Thoracic aorta (tissue), 2 donors: ENCODE measurements at regions not wholly inside any gene's neighbourhood (a gene's known extent, or its start where the extent isn't known, plus 50 kb on each side); places are given as distances from the start of the nearest gene placed in this dataset.
A peak's percentile ranks its signal among the peaks of the same experiment; 100 is the strongest.

Source experiments
- ATAC-seq: fragments of 150-250 bp; one replicate; pipeline ENCODE4 v1.8.0; 2017; ENCODE audit warnings: low read depth; ENCODE audit not compliant: insufficient number of reproducible peaks, low FRiP score
- DNase-seq: peaks from one replicate; pipeline ENCODE4 v3.0.0-alpha.2; 2020; ENCODE audit warnings: low spot score
- H3K27ac ChIP-seq, 2 donors: fragments of 200-600 bp; sonication (generic); 1 replicate in 1 of 2; 2 replicates in 1 of 2; pipeline ENCODE4 v1.5.1; 2016; ENCODE audit warnings: mild to moderate bottlenecking in 2 of 2, moderate library complexity in 2 of 2
- H3K27me3 ChIP-seq: fragments of 200-600 bp; sonication (generic); replicated peaks from 2 replicates; pipeline ENCODE4 v1.6.0; 2016; ENCODE audit warnings: mild to moderate bottlenecking; ENCODE audit not compliant: insufficient read depth
- H3K36me3 ChIP-seq: fragments of 200-600 bp; sonication (generic); one replicate; pipeline ENCODE4 v1.5.1; 2016
- H3K4me1 ChIP-seq, 2 donors: fragments of 200-600 bp; sonication (generic); 1 replicate in 1 of 2; 2 replicates in 1 of 2; pipeline versions ENCODE4 v1.5.1 to v1.6.0; 2016; ENCODE audit warnings: low read depth in 2 of 2, mild to moderate bottlenecking in 1 of 2; ENCODE audit not compliant: control insufficient read depth in 1 of 2
- H3K4me3 ChIP-seq: fragments of 200-600 bp; sonication (generic); 2 replicates; pipeline ENCODE4 v1.5.1; 2016; ENCODE audit warnings: mild to moderate bottlenecking
- H3K9me3 ChIP-seq: fragments of 200-600 bp; sonication (generic); 2 replicates; pipeline ENCODE4 v1.5.1; 2016
- CTCF ChIP-seq: fragments of 200-600 bp; sonication (generic); IDR thresholded peaks from one replicate; pipeline ENCODE4 v1.5.1; 2019; ENCODE audit warnings: antibody characterized with exemption

DNA sequence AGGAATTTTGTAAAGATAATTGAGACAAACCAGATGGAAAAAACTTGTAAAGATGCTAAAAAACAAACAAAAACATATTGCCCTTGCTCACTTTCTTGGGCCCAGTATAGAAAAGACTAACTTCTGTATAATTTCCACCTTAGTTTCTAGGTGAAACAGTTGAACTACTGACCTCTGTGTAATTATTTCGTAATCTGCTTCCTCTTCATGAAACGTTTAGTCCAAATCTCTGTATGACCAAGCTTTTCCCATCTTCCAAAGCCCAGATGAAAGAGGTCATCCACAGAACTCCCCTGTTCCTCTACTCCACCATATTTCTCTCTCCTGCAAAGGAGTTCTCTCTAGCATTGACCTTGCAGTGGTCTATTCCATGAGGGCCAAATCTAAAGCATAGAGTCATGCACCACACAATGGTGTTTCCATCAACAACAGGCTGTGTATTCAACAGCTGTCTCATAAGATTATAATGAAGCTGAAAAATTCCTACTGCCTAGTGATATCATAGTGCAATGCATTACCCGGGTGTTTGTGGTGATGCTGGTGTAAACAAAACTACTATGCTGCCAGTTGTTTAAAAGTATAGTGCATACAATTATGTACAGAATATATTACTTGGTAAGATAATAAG lies 647.6 kb downstream of the TNS3 start:
- peaks cover 11 to 24% of the 10 kb centered on the region in 2 donors for H3K4me1 ChIP-seq
- H3K27me3 ChIP-seq, result no peaks in the 10 kb centered on the region
- no peak for TF ChIP-seq CTCF
- no peak overlapping the region for H3K27ac ChIP-seq
- no peaks in the 10 kb centered on the region for H3K36me3 ChIP-seq
- no peak for DNase-seq
- H3K4me3 ChIP-seq, result no peak overlapping the region
- no peaks in the 10 kb centered on the region for H3K9me3 ChIP-seq
- no peak for ATAC-seq

DNA sequence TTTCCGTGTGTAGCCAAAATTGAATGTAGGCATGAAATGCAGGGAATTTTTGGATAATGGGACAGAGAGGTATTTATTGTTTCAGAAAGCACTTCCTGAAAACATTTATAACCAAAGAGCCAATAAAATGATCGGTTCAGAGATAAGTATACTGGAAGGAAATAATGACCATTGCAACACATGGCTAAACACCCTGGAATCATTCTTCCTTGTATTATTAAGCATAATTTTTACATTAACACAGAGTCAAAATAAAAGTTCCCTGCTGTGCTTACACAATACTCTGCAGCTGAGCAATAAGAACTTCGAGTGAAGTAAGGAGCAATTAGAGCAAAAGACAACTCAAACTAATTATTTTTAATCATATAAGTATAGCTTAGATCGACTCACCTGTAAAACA lies 648.3 kb downstream of the TNS3 start:
- no peak for DNase-seq
- no peaks in the 10 kb centered on the region for H3K9me3 ChIP-seq
- peaks cover 11 to 24% of the 10 kb centered on the region in 2 donors for H3K4me1 ChIP-seq
- no peaks in the 10 kb centered on the region for H3K36me3 ChIP-seq
- no peak overlapping the region for H3K27ac ChIP-seq
- no peak for ATAC-seq
- no peaks in the 10 kb centered on the region for H3K27me3 ChIP-seq
- no peak for TF ChIP-seq CTCF
- no peak overlapping the region for H3K4me3 ChIP-seq

DNA sequence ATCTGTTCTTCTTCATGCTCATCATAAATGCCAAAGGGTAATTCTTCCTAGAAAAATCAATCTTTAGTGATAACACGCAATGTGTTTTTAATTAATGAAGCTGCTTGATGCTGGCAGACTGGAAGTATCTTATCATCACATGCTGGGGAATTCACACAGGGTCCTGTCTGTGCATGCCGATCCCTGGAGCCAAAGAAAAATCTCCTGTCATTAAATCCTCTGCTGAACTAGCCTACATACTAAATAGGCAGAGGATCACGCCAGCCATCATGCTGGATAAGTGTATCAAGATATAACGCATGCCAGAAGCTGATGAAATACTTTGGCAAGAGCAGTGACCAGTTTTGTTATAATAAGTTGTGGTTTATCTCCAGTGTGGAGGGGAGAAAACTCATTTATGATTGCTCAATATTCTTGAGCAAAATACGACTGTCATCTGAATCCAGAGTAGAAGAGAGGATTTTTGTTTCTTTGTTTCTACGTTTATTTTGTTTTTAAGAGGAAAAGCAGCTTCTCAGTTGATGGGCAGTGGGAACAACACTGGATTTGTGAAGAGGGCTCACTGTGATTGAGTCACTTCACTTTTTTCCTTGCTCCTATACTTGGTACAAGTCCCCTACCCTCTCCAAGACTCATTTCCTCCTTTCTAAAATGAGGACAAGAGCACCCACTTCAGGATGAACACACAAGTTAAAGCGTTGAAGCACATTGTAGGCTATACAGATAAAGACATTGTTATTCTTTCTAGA lies 649.1 kb downstream of the TNS3 start:
- Histone ChIP-seq H3K4me1 (peaks cover 11 to 24% of the 10 kb centered on the region in 2 donors), H3K9me3 (no peaks in the 10 kb centered on the region), H3K4me3 (no peak overlapping the region), H3K27ac (no peak overlapping the region), H3K36me3 (no peaks in the 10 kb centered on the region), H3K27me3 (no peaks in the 10 kb centered on the region)
- no peak for TF ChIP-seq CTCF
- ATAC-seq, result peak; percentile 52
- peak; percentile 9 for DNase-seq

DNA sequence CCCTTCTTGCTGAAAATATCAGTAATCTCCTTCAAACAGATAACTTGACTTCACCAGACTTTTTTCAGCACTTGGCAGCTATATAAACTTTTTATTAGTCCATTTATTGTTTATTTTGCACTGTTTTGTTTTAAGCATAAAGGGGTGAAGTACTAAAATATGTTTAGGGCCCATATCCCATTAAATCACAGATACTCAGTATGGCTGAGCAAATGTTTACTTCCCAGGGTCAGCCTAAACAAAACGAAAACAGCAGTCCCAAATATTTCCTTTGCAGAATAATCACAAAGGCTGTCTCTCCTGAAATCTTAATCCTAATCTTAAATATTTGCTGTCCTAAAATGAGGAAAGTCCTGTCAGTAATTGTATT lies 649.6 kb downstream of the TNS3 start:
- no peaks in the 10 kb centered on the region for H3K9me3 ChIP-seq
- H3K27ac ChIP-seq, result no peak overlapping the region
- H3K4me3 ChIP-seq, result no peak overlapping the region
- DNase-seq (no peak), ATAC-seq (no peak)
- no peaks in the 10 kb centered on the region for H3K27me3 ChIP-seq
- TF ChIP-seq CTCF, result no peak
- no peaks in the 10 kb centered on the region for H3K36me3 ChIP-seq
- peaks cover 11 to 24% of the 10 kb centered on the region in 2 donors for H3K4me1 ChIP-seq

DNA sequence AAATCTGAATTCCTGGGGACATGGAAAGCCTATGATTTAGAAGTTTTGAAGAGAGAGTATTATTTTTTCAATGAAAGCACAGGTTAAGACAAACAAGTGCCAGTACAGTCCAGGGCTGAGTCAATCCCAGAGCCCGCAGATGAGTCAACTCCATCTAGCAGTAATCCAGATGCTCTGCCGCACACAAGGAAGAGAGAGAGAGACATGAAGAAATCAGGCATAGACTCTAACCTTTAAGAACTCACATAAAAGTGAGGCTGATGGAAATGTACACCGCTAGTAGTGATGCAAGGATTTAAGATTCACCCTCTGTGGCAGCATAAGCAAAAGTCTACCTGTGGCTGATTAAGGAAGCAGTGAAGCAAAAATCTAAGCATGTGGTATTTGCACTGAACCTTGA lies 651.5 kb downstream of the TNS3 start:
- DNase-seq (no peak), ATAC-seq (peak; percentile 75)
- Histone ChIP-seq H3K27ac (no peak overlapping the region), H3K9me3 (no peaks in the 10 kb centered on the region), H3K36me3 (no peaks in the 10 kb centered on the region), H3K27me3 (no peaks in the 10 kb centered on the region), H3K4me1 (peaks cover 11 to 24% of the 10 kb centered on the region in 2 donors), H3K4me3 (no peak overlapping the region)
- TF ChIP-seq CTCF, result no peak
